SK-N-SH (cell line): ENCODE measurements at regions not wholly inside any gene's neighbourhood (a gene's known extent, or its start where the extent isn't known, plus 50 kb on each side); places are given as distances from the start of the nearest gene placed in this dataset.

Experiments
- CTCF ChIA-PET: fragments of 300-600, 350-600 bp; formaldehyde crosslinking; extraction: SDS; loops from one replicate; lab custom pipeline; 2021; lab: Yijun Ruan, JAX
- POLR2A ChIA-PET: fragments of 350-600 bp; sonication (Branson Sonifier 250); formaldehyde crosslinking; extraction: SDS; loops from one replicate; lab custom pipeline; 2020; ENCODE audit warnings: antibody characterized with exemption, inconsistent platforms; lab: Yijun Ruan, JAX
- DNase-seq: peaks from one replicate; pipeline ENCODE4 v3.0.0; 2012
- H2AFZ ChIP-seq: fragments of 200-600 bp; sonication (generic); 2 replicates; pipeline ENCODE4 v1.8.1; 2016; ENCODE audit warnings: antibody characterized with exemption, mild to moderate bottlenecking, low read depth
- H3F3A ChIP-seq: fragments of 200-600 bp; sonication (generic); replicated peaks from 2 replicates; pipeline ENCODE3; 2016; ENCODE audit warnings: antibody characterized with exemption, mild to moderate bottlenecking; ENCODE audit not compliant: insufficient read depth
- H3K27ac ChIP-seq, 2 experiments: fragments of 200-500 bp in 1 of 2; fragments of 200-600 bp in 1 of 2; sonication (Bioruptor generic) in 1 of 2; sonication (generic), shearing (Covaris generic) in 1 of 2; 2 replicates each; pipeline versions ENCODE4 v1.5.1 to v1.6.1; 2014 to 2016; ENCODE audit warnings: low read depth in 2 of 2, inconsistent platforms in 1 of 2, low read length in 1 of 2, mild to moderate bottlenecking in 1 of 2, mixed read lengths in 1 of 2
- H3K27me3 ChIP-seq: fragments of 200-600 bp; sonication (generic), shearing (Covaris generic); 2 replicates; pipeline ENCODE4 v1.6.1; 2016; ENCODE audit warnings: mixed run types; ENCODE audit not compliant: insufficient read depth
- H3K36me3 ChIP-seq, 2 experiments: fragments of 200-500 bp in 1 of 2; fragments of 200-600 bp in 1 of 2; sonication (Bioruptor generic) in 1 of 2; sonication (generic) in 1 of 2; replicated peaks in 1 of 2; 2 replicates each; pipeline versions ENCODE3 to v1.5.1; 2014 to 2016; ENCODE audit warnings: low read length in 1 of 2, mild to moderate bottlenecking in 1 of 2; ENCODE audit not compliant: insufficient read depth in 2 of 2, control insufficient read depth in 1 of 2
- H3K4me1 ChIP-seq, 2 experiments: fragments of 200-500 bp in 1 of 2; fragments of 200-600 bp in 1 of 2; sonication (Bioruptor generic) in 1 of 2; sonication (generic), shearing (Covaris generic) in 1 of 2; 2 replicates each; pipeline versions ENCODE4 v1.5.1 to v1.6.1; 2014 to 2016; ENCODE audit warnings: low read depth in 1 of 2, low read length in 1 of 2, mixed run types in 1 of 2; ENCODE audit not compliant: insufficient read depth in 2 of 2, control insufficient read depth in 1 of 2
- H3K4me2 ChIP-seq: fragments of 200-600 bp; sonication (generic), shearing (Covaris generic); 2 replicates; pipeline ENCODE4 v1.6.1; 2017; ENCODE audit warnings: mixed run types
- H3K4me3 ChIP-seq, 2 experiments: fragments of 200-500 bp in 1 of 2; fragments of 200-600 bp in 1 of 2; sonication (Bioruptor generic) in 1 of 2; sonication (generic), shearing (Covaris generic) in 1 of 2; 2 replicates each; pipeline versions ENCODE4 v1.5.1 to v1.8.1; 2014 to 2016; ENCODE audit warnings: low read depth in 2 of 2, inconsistent platforms in 1 of 2, low read length in 1 of 2, mild to moderate bottlenecking in 1 of 2, mixed read lengths in 1 of 2, moderate library complexity in 1 of 2
- H3K79me2 ChIP-seq: fragments of 200-600 bp; sonication (generic); 2 replicates; pipeline ENCODE4 v1.8.1; 2017; ENCODE audit warnings: mild to moderate bottlenecking; ENCODE audit not compliant: insufficient read depth
- H3K9ac ChIP-seq: fragments of 200-600 bp; sonication (generic); 2 replicates; pipeline ENCODE4 v1.6.1; 2017; ENCODE audit warnings: mixed run types
- H3K9me2 ChIP-seq: fragments of 200-600 bp; sonication (generic); 2 replicates; pipeline ENCODE4 v1.6.1; 2017; ENCODE audit warnings: mixed run types
- H3K9me3 ChIP-seq: fragments of 200-600 bp; sonication (generic); 2 replicates; pipeline ENCODE4 v1.6.1; 2017; ENCODE audit warnings: mixed run types, mild to moderate bottlenecking, moderate library complexity
- H4K20me1 ChIP-seq: fragments of 200-600 bp; sonication (generic); 2 replicates; pipeline ENCODE4 v1.6.1; 2017; ENCODE audit warnings: mild to moderate bottlenecking, mixed run types; ENCODE audit not compliant: insufficient read depth
- CHD2 ChIP-seq: fragments of 150-350 bp; IDR thresholded peaks from 2 replicates; pipeline ENCODE4 v1.6.1; 2018; ENCODE audit warnings: low read length; ENCODE audit not compliant: partially characterized antibody
- ELF1 ChIP-seq: IDR thresholded peaks from 2 replicates; pipeline ENCODE4 v1.4.0; 2012
- EP300 ChIP-seq, 2 experiments: IDR thresholded peaks; 2 replicates each; pipeline versions ENCODE4 v1.4.0 to v1.6.1; 2012; ENCODE audit warnings: borderline replicate concordance in 1 of 2, low read depth in 1 of 2, low read length in 1 of 2
- FOSL2 ChIP-seq: IDR thresholded peaks from 2 replicates; pipeline ENCODE4 v1.4.0; 2012; ENCODE audit warnings: low read depth, mild to moderate bottlenecking, moderate library complexity, borderline replicate concordance
- FOXJ3 ChIP-seq: sonication (generic); formaldehyde crosslinking; IDR thresholded peaks from 2 replicates; pipeline ENCODE4 v1.5.1; 2020; ENCODE audit warnings: mild to moderate bottlenecking, missing genetic modification reagents
- FOXM1 ChIP-seq: IDR thresholded peaks from 2 replicates; pipeline ENCODE4 v1.4.0; 2012; ENCODE audit warnings: low read depth, mild to moderate bottlenecking
- GABPA ChIP-seq: IDR thresholded peaks from 2 replicates; pipeline ENCODE4 v1.4.0; 2012; ENCODE audit warnings: low read depth, mild to moderate bottlenecking
- IRF3 ChIP-seq: fragments of 150-350 bp; IDR thresholded peaks from 2 replicates; pipeline ENCODE4 v1.6.1; 2016; ENCODE audit warnings: mild to moderate bottlenecking, low read depth, low read length
- MAX ChIP-seq: IDR thresholded peaks from 2 replicates; pipeline ENCODE4 v1.4.0; 2012; ENCODE audit warnings: low read depth
- POLR2AphosphoS5 ChIP-seq: IDR thresholded peaks from 2 replicates; pipeline ENCODE4 v1.6.1; 2012; ENCODE audit warnings: low read depth, low read length
- RAD21 ChIP-seq: IDR thresholded peaks from 2 replicates; pipeline ENCODE4 v1.6.1; 2012; ENCODE audit warnings: mild to moderate bottlenecking, low read length
- RCOR1 ChIP-seq: fragments of 150-350 bp; IDR thresholded peaks from 2 replicates; pipeline ENCODE4 v1.6.1; 2017; ENCODE audit warnings: antibody characterized with exemption, low read length
- TCF12 ChIP-seq: IDR thresholded peaks from 2 replicates; pipeline ENCODE4 v1.4.0; 2012
- USF1 ChIP-seq: IDR thresholded peaks from 2 replicates; pipeline ENCODE4 v1.4.0; 2012; ENCODE audit warnings: low read depth, borderline replicate concordance
- WGBS: methylation state at CpG from one replicate; pipeline ENCODE4 v1.1.6; 2017; ENCODE audit warnings: low lambda C conversion rate; 5-methylcytosine and 5-hydroxymethylcytosine counted together
- TF ChIP-seq, protein P1 (sequence below): IDR thresholded peaks from 2 replicates; pipeline ENCODE4 v1.4.0; 2012; ENCODE audit warnings: low read depth, borderline replicate concordance
- TF ChIP-seq, protein P2 (sequence below): IDR thresholded peaks from 2 replicates; pipeline ENCODE4; 2012
- TF ChIP-seq, protein P3 (sequence below): fragments of 150-350 bp; IDR thresholded peaks from 2 replicates; pipeline ENCODE4 v1.6.1; 2017; ENCODE audit warnings: antibody characterized with exemption, low read length, low read depth, borderline replicate concordance

DNA sequence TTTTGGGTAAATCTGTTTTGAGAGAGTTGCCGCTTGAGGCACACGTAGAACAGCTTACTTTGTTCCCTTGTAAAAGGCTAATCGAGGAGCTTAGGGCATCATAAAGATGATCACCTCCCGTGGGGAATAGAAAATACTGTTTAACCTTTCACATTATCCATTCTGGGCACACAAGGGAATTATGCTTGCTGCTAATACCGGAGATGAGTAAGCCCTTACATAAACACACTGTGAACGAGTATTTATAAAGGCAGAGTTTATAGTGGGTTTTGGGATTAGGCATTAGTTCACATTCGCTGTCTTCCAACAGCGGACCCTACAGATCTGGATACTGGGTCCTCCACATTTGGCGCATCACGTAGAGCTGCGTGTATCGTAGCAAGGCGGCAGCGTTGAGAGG, 51.2 kb upstream of the CNTNAP4 start:
- no peaks in the 10 kb centered on the region for H3K9me3 ChIP-seq
- H3K79me2 ChIP-seq: no peaks in the 10 kb centered on the region
- no peaks in the 10 kb centered on the region for H3K4me1 ChIP-seq
- DNase-seq: no peak
- TF ChIP-seq RAD21 (no peak), ELF1 (no peak), FOXJ3 (no peak)
- TF ChIP-seq, protein P1, sequence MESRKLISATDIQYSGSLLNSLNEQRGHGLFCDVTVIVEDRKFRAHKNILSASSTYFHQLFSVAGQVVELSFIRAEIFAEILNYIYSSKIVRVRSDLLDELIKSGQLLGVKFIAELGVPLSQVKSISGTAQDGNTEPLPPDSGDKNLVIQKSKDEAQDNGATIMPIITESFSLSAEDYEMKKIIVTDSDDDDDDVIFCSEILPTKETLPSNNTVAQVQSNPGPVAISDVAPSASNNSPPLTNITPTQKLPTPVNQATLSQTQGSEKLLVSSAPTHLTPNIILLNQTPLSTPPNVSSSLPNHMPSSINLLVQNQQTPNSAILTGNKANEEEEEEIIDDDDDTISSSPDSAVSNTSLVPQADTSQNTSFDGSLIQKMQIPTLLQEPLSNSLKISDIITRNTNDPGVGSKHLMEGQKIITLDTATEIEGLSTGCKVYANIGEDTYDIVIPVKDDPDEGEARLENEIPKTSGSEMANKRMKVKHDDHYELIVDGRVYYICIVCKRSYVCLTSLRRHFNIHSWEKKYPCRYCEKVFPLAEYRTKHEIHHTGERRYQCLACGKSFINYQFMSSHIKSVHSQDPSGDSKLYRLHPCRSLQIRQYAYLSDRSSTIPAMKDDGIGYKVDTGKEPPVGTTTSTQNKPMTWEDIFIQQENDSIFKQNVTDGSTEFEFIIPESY: no peak
- TF ChIP-seq, all 33 proteins: peak for 0
- no peaks in the 10 kb centered on the region for H4K20me1 ChIP-seq
- H3F3A ChIP-seq: no peaks in the 10 kb centered on the region
- no peak overlapping the region for H3K4me3 ChIP-seq
- 56% methylated on average over 14 of the region's 14 CpGs for WGBS
- no peaks in the 10 kb centered on the region for H3K36me3 ChIP-seq
- no peaks in the 10 kb centered on the region for H3K27me3 ChIP-seq
- no peak overlapping the region for H3K27ac ChIP-seq
- POLR2A ChIA-PET: no interaction called here
- H3K4me2 ChIP-seq: no peak overlapping the region
- CTCF ChIA-PET: no interaction called here
- H3K9me2 ChIP-seq: no peaks in the 10 kb centered on the region
- no peak overlapping the region for H2AFZ ChIP-seq
- H3K9ac ChIP-seq: no peak overlapping the region

GRCh38 chr16:76226481-76226880, 50.7 kb upstream of the CNTNAP4 start:
- no peak overlapping the region for H3K4me2 ChIP-seq
- ChIA-PET CTCF (no interaction called here), POLR2A (no interaction called here)
- H3K4me3 ChIP-seq: no peak overlapping the region
- no peak overlapping the region for H3K9ac ChIP-seq
- DNase-seq: no peak
- H3K36me3 ChIP-seq: no peaks in the 10 kb centered on the region
- no peaks in the 10 kb centered on the region for H3K79me2 ChIP-seq
- no peak overlapping the region for H3K27ac ChIP-seq
- 66% methylated on average over 3 of the region's 3 CpGs for WGBS
- H3F3A ChIP-seq: no peaks in the 10 kb centered on the region
- no peaks in the 10 kb centered on the region for H3K4me1 ChIP-seq
- no peaks in the 10 kb centered on the region for H4K20me1 ChIP-seq
- H3K9me3 ChIP-seq: no peaks in the 10 kb centered on the region
- no peaks in the 10 kb centered on the region for H3K27me3 ChIP-seq
- no peak overlapping the region for H2AFZ ChIP-seq
- no peak for TF ChIP-seq USF1
- no peak for TF ChIP-seq FOXM1
- no peak for TF ChIP-seq CHD2
- TF ChIP-seq POLR2AphosphoS5: no peak
- no peak for TF ChIP-seq IRF3
- no peak for TF ChIP-seq MAX
- no peak for TF ChIP-seq TCF12
- TF ChIP-seq GABPA: no peak
- TF ChIP-seq, protein P2, sequence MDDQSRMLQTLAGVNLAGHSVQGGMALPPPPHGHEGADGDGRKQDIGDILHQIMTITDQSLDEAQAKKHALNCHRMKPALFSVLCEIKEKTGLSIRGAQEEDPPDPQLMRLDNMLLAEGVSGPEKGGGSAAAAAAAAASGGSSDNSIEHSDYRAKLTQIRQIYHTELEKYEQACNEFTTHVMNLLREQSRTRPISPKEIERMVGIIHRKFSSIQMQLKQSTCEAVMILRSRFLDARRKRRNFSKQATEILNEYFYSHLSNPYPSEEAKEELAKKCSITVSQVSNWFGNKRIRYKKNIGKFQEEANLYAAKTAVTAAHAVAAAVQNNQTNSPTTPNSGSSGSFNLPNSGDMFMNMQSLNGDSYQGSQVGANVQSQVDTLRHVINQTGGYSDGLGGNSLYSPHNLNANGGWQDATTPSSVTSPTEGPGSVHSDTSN: no peak
- no peak for TF ChIP-seq EP300 (IDR thresholded peaks at IDR 0.05; ENCODE audit: borderline replicate concordance in 1 of 2, low read depth in 1 of 2, low read length in 1 of 2)
- TF ChIP-seq FOSL2: no peak
- TF ChIP-seq, protein P1: no peak
- TF ChIP-seq RCOR1: no peak
- TF ChIP-seq, protein P3, sequence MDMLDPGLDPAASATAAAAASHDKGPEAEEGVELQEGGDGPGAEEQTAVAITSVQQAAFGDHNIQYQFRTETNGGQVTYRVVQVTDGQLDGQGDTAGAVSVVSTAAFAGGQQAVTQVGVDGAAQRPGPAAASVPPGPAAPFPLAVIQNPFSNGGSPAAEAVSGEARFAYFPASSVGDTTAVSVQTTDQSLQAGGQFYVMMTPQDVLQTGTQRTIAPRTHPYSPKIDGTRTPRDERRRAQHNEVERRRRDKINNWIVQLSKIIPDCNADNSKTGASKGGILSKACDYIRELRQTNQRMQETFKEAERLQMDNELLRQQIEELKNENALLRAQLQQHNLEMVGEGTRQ: no peak
- H3K9me2 ChIP-seq: no peaks in the 10 kb centered on the region
